Lower lobe of right lung (tissue), 2 donors: ENCODE measurements at regions not wholly inside any gene's neighbourhood (a gene's known extent, or its start where the extent isn't known, plus 50 kb on each side); places are given as distances from the start of the nearest gene placed in this dataset.

ENCODE experiments used
- ATAC-seq, 2 donors: fragments of 200-7000 bp; cut with Tn5 transposase; one replicate each; pipeline ENCODE4 v1.9.1; 2020 to 2022; ENCODE audit warnings: mild to moderate bottlenecking in 2 of 2, moderate library complexity in 2 of 2
- DNase-seq: peaks from one replicate; pipeline ENCODE4 v3.0.0-alpha.2; 2020
- H3K27ac ChIP-seq: fragments of 200-600 bp; one replicate; pipeline ENCODE4 v1.8.0; 2022
- H3K27me3 ChIP-seq: fragments of 200-600 bp; one replicate; pipeline ENCODE4 v1.8.0; 2022; ENCODE audit warnings: low read depth
- H3K36me3 ChIP-seq: fragments of 200-600 bp; one replicate; pipeline ENCODE4 v1.8.0; 2022; ENCODE audit warnings: mild to moderate bottlenecking
- H3K4me1 ChIP-seq: fragments of 200-600 bp; one replicate; pipeline ENCODE4 v1.8.0; 2022
- H3K4me3 ChIP-seq: fragments of 200-600 bp; one replicate; pipeline ENCODE4 v1.8.0; 2022; ENCODE audit warnings: mild to moderate bottlenecking
- H3K9me3 ChIP-seq: fragments of 200-600 bp; one replicate; pipeline ENCODE4 v1.8.0; 2022
- intact Hi-C: fragments of 100-400 bp; cut with DNase I; formaldehyde crosslinking; loops from one replicate; pipeline ENCODE4 v1.11.0; 2022
- TF ChIP-seq, protein P1 (sequence below): fragments of 200-600 bp; IDR thresholded peaks from one replicate; pipeline ENCODE4 v1.8.0; 2022; ENCODE audit warnings: antibody characterized with exemption, mild to moderate bottlenecking
- donor health status: DM: no; HTN: yes; CAD: no; lungs with severe emphysema.

DNA sequence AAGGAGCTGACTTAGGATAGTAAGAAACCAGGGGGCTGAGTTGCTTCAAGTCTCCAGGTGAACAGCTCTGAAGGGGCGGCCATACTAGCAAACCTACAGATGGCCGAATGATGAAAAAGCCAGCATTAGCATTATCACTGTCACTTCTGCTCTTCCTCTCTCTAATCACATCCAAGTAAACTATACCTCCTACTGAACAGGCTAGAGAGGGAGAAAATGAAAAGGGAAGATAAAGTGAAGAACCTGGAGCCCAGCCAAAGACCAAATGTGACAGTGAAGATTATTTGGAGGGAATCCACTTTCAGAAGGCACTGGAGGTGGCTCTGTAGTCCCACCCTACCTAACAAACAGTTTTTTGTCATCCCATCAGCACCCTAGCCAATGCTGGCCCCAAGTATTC, 50.4 kb upstream of the PRPS1 start:
- no peaks in the 10 kb centered on the region for H3K27me3 ChIP-seq
- intact Hi-C loops = no loop called here
- DNase-seq = no peak

More for the DNA sequence above, 50.4 kb upstream of the PRPS1 start:
- Histone ChIP-seq H3K9me3 (no peaks in the 10 kb centered on the region), H3K27ac (no peak overlapping the region), H3K4me3 (no peak overlapping the region), H3K36me3 (no peaks in the 10 kb centered on the region), H3K4me1 (no peaks in the 10 kb centered on the region)
- ATAC-seq = no peak
- TF ChIP-seq, protein P1, sequence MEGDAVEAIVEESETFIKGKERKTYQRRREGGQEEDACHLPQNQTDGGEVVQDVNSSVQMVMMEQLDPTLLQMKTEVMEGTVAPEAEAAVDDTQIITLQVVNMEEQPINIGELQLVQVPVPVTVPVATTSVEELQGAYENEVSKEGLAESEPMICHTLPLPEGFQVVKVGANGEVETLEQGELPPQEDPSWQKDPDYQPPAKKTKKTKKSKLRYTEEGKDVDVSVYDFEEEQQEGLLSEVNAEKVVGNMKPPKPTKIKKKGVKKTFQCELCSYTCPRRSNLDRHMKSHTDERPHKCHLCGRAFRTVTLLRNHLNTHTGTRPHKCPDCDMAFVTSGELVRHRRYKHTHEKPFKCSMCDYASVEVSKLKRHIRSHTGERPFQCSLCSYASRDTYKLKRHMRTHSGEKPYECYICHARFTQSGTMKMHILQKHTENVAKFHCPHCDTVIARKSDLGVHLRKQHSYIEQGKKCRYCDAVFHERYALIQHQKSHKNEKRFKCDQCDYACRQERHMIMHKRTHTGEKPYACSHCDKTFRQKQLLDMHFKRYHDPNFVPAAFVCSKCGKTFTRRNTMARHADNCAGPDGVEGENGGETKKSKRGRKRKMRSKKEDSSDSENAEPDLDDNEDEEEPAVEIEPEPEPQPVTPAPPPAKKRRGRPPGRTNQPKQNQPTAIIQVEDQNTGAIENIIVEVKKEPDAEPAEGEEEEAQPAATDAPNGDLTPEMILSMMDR = no peak
